Nephron progenitor cell (in vitro differentiated cells): ENCODE measurements at regions not wholly inside any gene's neighbourhood (a gene's known extent, or its start where the extent isn't known, plus 50 kb on each side); places are given as distances from the start of the nearest gene placed in this dataset.

ENCODE experiments used
- DNase-seq: peaks from one replicate; pipeline ENCODE4 v3.0.0; 2021
- H3K27ac Mint-ChIP-seq: 2 replicates; pipeline ENCODE4 v1.8.0; 2021; ENCODE audit warnings: mild to moderate bottlenecking, moderate library complexity, mixed read lengths
- H3K27me3 Mint-ChIP-seq: 2 replicates; pipeline ENCODE4 v1.8.0; 2021; ENCODE audit warnings: mild to moderate bottlenecking, low read depth, mixed read lengths; ENCODE audit not compliant: poor library complexity
- H3K36me3 Mint-ChIP-seq: 2 replicates; pipeline ENCODE4 v1.8.0; 2021; ENCODE audit warnings: low read depth, mixed read lengths
- H3K4me1 Mint-ChIP-seq: 2 replicates; pipeline ENCODE4 v1.8.0; 2021; ENCODE audit warnings: mixed read lengths
- H3K4me3 Mint-ChIP-seq: 2 replicates; pipeline ENCODE4 v1.8.0; 2021; ENCODE audit warnings: mild to moderate bottlenecking, moderate library complexity, mixed read lengths
- H3K9me3 Mint-ChIP-seq: 2 replicates; pipeline ENCODE4 v1.8.0; 2021; ENCODE audit warnings: mild to moderate bottlenecking, moderate library complexity, mixed read lengths
- CTCF ChIP-seq: fragments of 200-600 bp; sonication (generic); IDR thresholded peaks from 2 replicates; pipeline ENCODE4 v1.5.0; 2021; ENCODE audit warnings: antibody characterized with exemption

GRCh38 chr1:14106679-14107313, 406.8 kb downstream of the PRDM2 start:
- no peak for DNase-seq
- H3K27ac Mint-ChIP-seq, result no peak overlapping the region
- TF ChIP-seq CTCF, result no peak
- H3K27me3 Mint-ChIP-seq, result no peaks in the 10 kb centered on the region
- H3K36me3 Mint-ChIP-seq, result no peaks in the 10 kb centered on the region
- H3K4me3 Mint-ChIP-seq, result no peak overlapping the region
- H3K4me1 Mint-ChIP-seq, result peaks cover 7% of the 10 kb centered on the region
- H3K9me3 Mint-ChIP-seq, result no peaks in the 10 kb centered on the region

- Mint-ChIP-seq H3K9me3 (no peaks in the 10 kb centered on the region), H3K27ac (no peak overlapping the region), H3K36me3 (no peaks in the 10 kb centered on the region), H3K27me3 (peaks cover 3% of the 10 kb centered on the region), H3K4me1 (peaks cover 4% of the 10 kb centered on the region), H3K4me3 (no peak overlapping the region)
- TF ChIP-seq CTCF, result no peak
- DNase-seq, result no peak
Measured at GRCh38 chr1:14108356-14109275, 408.6 kb downstream of the PRDM2 start.

GRCh38 chr1:14109276-14109635, 409.3 kb downstream of the PRDM2 start:
- H3K4me1 Mint-ChIP-seq, result peaks cover 10% of the 10 kb centered on the region
- no peak overlapping the region for H3K27ac Mint-ChIP-seq
- TF ChIP-seq CTCF, result no peak
- peaks cover 5% of the 10 kb centered on the region for H3K27me3 Mint-ChIP-seq
- no peak overlapping the region for H3K4me3 Mint-ChIP-seq
- no peak for DNase-seq
- H3K36me3 Mint-ChIP-seq, result no peaks in the 10 kb centered on the region
- no peaks in the 10 kb centered on the region for H3K9me3 Mint-ChIP-seq

GRCh38 chr1:14110040-14110439, 410.1 kb downstream of the PRDM2 start:
- H3K27me3 Mint-ChIP-seq, result peaks cover 5% of the 10 kb centered on the region
- no peak for TF ChIP-seq CTCF
- peaks cover 18% of the 10 kb centered on the region for H3K4me1 Mint-ChIP-seq
- H3K4me3 Mint-ChIP-seq, result no peak overlapping the region
- H3K36me3 Mint-ChIP-seq, result no peaks in the 10 kb centered on the region
- DNase-seq, result no peak
- no peak overlapping the region for H3K27ac Mint-ChIP-seq
- H3K9me3 Mint-ChIP-seq, result no peaks in the 10 kb centered on the region

GRCh38 chr1:14111121-14111520, 411.1 kb downstream of the PRDM2 start:
- Mint-ChIP-seq H3K4me3 (no peak overlapping the region), H3K27me3 (peaks cover 10% of the 10 kb centered on the region), H3K27ac (no peak overlapping the region), H3K9me3 (peaks cover 8% of the 10 kb centered on the region), H3K4me1 (peaks cover 24% of the 10 kb centered on the region), H3K36me3 (peaks cover 4% of the 10 kb centered on the region)
- no peak for TF ChIP-seq CTCF
- DNase-seq, result no peak

- Mint-ChIP-seq H3K27ac (no peak overlapping the region), H3K4me3 (no peak overlapping the region), H3K27me3 (peaks cover 10% of the 10 kb centered on the region), H3K36me3 (peaks cover 4% of the 10 kb centered on the region), H3K4me1 (peaks cover 24% of the 10 kb centered on the region), H3K9me3 (peaks cover 19% of the 10 kb centered on the region)
- no peak for TF ChIP-seq CTCF
- no peak for DNase-seq
Measured at GRCh38 chr1:14112613-14113012, 412.6 kb downstream of the PRDM2 start.
